MG63 (cell line): ENCODE measurements at regions not wholly inside any gene's neighbourhood (a gene's known extent, or its start where the extent isn't known, plus 50 kb on each side); places are given as distances from the start of the nearest gene placed in this dataset.

Experiments used
- DNase-seq: peaks from one replicate; pipeline ENCODE4 v3.0.0-alpha.2; 2020
- H3K27me3 ChIP-seq: fragments of 250-450 bp; sonication (Bioruptor Pico); 2 replicates; pipeline ENCODE4 v1.5.1; 2020; ENCODE audit warnings: mild to moderate bottlenecking, moderate library complexity
- H3K36me3 ChIP-seq: fragments of 250-450 bp; sonication (Bioruptor Pico); 2 replicates; pipeline ENCODE4 v1.5.1; 2020; ENCODE audit warnings: mild to moderate bottlenecking, moderate library complexity
- H3K4me3 ChIP-seq: fragments of 250-450 bp; sonication (Bioruptor Pico); 2 replicates; pipeline ENCODE4 v1.5.1; 2020; ENCODE audit warnings: mild to moderate bottlenecking, moderate library complexity
- H3K9me3 ChIP-seq: fragments of 250-450 bp; sonication (Bioruptor Pico); 2 replicates; pipeline ENCODE4 v1.5.1; 2020; ENCODE audit warnings: mild to moderate bottlenecking, moderate library complexity

DNA sequence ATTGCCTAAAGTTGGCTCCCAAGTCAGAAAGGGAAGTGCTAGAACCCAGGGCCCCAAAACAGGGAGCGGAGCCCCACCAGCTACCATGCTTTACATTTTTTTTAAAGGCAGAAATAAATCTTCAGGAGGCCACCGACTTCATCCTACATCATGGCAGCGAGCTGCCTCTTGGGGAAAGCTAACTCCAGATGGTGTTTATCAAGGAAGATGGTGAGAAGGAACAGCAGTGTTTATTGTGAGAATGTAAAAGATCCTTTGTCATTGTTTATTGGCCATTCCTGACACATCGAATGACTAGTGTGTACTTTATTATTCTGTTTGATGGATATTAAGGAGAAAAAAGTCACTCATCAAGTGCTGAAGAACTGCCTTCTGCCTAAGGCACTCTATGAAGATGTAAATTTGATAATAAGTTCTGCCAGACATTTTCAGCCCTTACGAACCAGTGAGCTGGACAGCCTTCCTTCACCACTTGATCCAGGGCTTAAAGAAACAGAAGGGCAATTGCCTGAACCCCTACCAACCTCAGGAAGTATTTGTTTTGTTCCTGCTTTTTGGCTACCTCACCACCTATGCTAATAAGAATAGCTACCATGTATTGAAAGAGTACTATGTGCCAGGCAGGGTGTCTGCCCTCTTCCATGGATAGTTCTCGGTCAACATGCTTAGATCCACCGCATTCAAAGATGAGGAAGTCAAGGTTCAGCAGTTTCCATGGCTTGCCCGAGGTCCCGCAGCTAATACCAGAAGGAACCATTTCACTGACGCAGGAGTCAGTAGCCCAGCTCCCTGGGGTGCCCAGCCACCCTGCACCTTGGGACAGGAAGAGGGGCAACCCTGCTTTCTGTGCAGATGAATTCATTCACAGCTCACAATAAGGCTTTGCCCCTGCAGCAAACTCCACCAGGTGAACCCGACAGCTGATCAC, 194.7 kb upstream of the RREB1 start:
- Histone ChIP-seq H3K36me3 (no peaks in the 10 kb centered on the region), H3K9me3 (no peaks in the 10 kb centered on the region), H3K27me3 (no peaks in the 10 kb centered on the region), H3K4me3 (no peak overlapping the region)
- DNase-seq: no peak

- H3K9me3 ChIP-seq: no peaks in the 10 kb centered on the region
- no peak overlapping the region; the same call in 1 of the 2 replicates for H3K4me3 ChIP-seq
- no peak for DNase-seq
- no peaks in the 10 kb centered on the region for H3K36me3 ChIP-seq
- H3K27me3 ChIP-seq: no peaks in the 10 kb centered on the region
Measured at GRCh38 chr6:6915219-6915618, 192.5 kb upstream of the RREB1 start.

- no peaks in the 10 kb centered on the region for H3K9me3 ChIP-seq
Measured at GRCh38 chr6:6915813-6916547, 191.8 kb upstream of the RREB1 start.

GRCh38 chr6:6916598-6916997, 191.2 kb upstream of the RREB1 start:
- H3K4me3 ChIP-seq: no peak overlapping the region
- no peaks in the 10 kb centered on the region for H3K27me3 ChIP-seq
- H3K36me3 ChIP-seq: no peaks in the 10 kb centered on the region
- DNase-seq: peak; percentile 47
- 0 out of 2 replicates have a peak, but pooled peaks cover under 1% of the 10 kb centered on the region for H3K9me3 ChIP-seq

More at GRCh38 chr6:6915813-6916547, 191.8 kb upstream of the RREB1 start:
- no peaks in the 10 kb centered on the region for H3K27me3 ChIP-seq
- peak; percentile 61 for DNase-seq
- no peaks in the 10 kb centered on the region for H3K36me3 ChIP-seq
- H3K4me3 ChIP-seq: peak overlapping the region; percentile 21

- Histone ChIP-seq H3K9me3 (peaks cover 13% of the 10 kb centered on the region), H3K4me3 (no peak overlapping the region), H3K36me3 (no peaks in the 10 kb centered on the region), H3K27me3 (no peaks in the 10 kb centered on the region)
- peak; percentile 83 for DNase-seq
Measured at GRCh38 chr6:6918216-6918983, 189.4 kb upstream of the RREB1 start.

- H3K4me3 ChIP-seq: no peak overlapping the region
- no peaks in the 10 kb centered on the region for H3K27me3 ChIP-seq
- H3K36me3 ChIP-seq: no peaks in the 10 kb centered on the region
- peaks cover 13% of the 10 kb centered on the region for H3K9me3 ChIP-seq
- no peak for DNase-seq
Measured at GRCh38 chr6:6919173-6919572, 188.6 kb upstream of the RREB1 start.

GRCh38 chr6:6920114-6920986, 187.4 kb upstream of the RREB1 start:
- no peak for DNase-seq
- Histone ChIP-seq H3K4me3 (no peak overlapping the region), H3K9me3 (peaks cover 13% of the 10 kb centered on the region), H3K36me3 (no peaks in the 10 kb centered on the region), H3K27me3 (no peaks in the 10 kb centered on the region)

DNA sequence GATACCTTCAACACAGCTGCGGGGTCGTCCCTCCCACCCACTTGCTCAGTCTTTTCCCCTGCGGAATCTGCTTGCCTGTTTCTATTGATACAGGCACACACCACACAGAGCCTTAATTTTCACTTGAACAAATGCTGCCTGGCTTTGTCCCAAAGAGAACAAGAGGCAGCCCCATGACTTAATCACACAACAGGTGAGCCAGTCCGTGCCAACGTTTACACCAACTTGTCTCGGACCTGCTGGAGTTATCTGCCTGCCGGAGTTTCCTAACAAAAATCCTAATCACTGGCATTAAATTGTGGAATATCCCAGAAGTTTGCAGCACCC, 186.8 kb upstream of the RREB1 start:
- Histone ChIP-seq H3K27me3 (no peaks in the 10 kb centered on the region), H3K9me3 (peaks cover 13% of the 10 kb centered on the region), H3K4me3 (no peak overlapping the region), H3K36me3 (no peaks in the 10 kb centered on the region)
- no peak for DNase-seq

- no peak for DNase-seq
- H3K27me3 ChIP-seq: no peaks in the 10 kb centered on the region
- H3K36me3 ChIP-seq: no peaks in the 10 kb centered on the region
- H3K4me3 ChIP-seq: no peak overlapping the region
- peaks cover 13% of the 10 kb centered on the region for H3K9me3 ChIP-seq
Measured at GRCh38 chr6:6922166-6922565, 185.6 kb upstream of the RREB1 start.

GRCh38 chr6:6923605-6924004, 184.2 kb upstream of the RREB1 start:
- Histone ChIP-seq H3K27me3 (no peaks in the 10 kb centered on the region), H3K4me3 (no peak overlapping the region), H3K9me3 (peaks cover 13% of the 10 kb centered on the region), H3K36me3 (no peaks in the 10 kb centered on the region)
- no peak for DNase-seq

GRCh38 chr6:6924708-6925107, 183.1 kb upstream of the RREB1 start:
- Histone ChIP-seq H3K27me3 (no peaks in the 10 kb centered on the region), H3K36me3 (no peaks in the 10 kb centered on the region), H3K4me3 (no peak overlapping the region), H3K9me3 (peaks cover 13% of the 10 kb centered on the region)
- DNase-seq: no peak

- no peak overlapping the region for H3K4me3 ChIP-seq
- H3K27me3 ChIP-seq: no peaks in the 10 kb centered on the region
- peaks cover 13% of the 10 kb centered on the region for H3K9me3 ChIP-seq
- DNase-seq: no peak
- no peaks in the 10 kb centered on the region for H3K36me3 ChIP-seq
Measured at GRCh38 chr6:6925391-6926164, 182.2 kb upstream of the RREB1 start.

DNA sequence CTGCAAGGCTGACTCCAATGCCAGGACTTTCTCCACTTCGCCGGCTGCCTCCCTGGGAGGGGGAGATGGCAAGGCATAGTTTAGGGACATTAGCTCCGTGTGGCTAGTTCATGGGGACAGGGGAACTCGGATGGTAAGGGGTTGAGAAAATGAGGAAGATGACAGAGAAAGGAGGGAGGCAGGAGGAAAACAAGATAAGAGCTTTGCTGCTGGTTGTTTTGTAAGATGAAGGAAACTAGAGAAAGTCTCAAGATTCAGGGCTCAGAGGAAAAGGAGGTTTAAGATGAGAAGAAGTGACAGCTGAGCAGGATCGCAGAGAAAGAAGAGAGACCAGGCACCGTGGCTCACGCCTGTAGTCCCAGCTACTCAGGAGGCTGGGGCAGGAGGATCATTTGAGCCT, 180.9 kb upstream of the RREB1 start:
- Histone ChIP-seq H3K27me3 (no peaks in the 10 kb centered on the region), H3K9me3 (peaks cover 11% of the 10 kb centered on the region), H3K36me3 (no peaks in the 10 kb centered on the region), H3K4me3 (no peak overlapping the region)
- DNase-seq: no peak

DNA sequence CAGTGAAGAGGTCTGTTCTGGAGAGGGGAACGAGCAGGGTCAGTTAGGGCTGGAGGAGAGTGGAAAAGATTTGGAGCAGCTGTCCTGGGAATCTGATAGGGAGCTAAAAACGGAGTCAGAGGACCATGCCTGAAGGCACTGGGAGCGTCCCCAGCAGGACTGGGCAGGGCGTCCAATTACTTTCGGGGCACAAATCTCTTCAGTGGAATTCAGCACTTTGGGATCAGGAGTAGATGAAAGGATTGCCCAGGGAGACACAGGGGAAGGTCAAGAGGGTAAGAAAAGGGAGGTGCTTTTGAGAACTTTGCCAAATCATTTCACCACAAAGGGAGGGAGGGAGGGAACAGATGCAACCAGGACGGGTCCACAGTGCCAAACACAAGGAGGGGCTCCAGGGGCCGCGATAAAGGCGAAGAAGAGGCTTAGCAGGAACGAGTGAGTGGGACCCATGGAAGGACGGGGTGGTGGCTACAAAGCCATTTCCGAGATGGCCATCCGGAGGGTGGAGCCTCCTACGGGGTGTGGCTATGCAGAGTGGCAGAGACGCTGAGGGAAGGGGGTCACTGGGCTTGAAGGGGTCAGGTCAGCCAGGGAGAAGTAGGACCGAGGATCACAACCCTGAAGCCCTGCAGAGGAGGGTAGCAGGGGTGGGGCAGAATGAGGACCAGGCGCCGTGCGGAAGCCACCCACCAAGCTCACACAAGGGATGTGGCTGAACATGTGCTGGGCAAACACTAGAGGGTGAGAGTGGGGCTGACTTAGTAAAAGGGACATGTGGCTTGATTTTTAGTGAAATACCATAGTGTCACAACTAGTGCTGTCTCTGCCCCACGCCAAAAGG, 180.0 kb upstream of the RREB1 start:
- H3K9me3 ChIP-seq: peaks cover 3% of the 10 kb centered on the region; the same call in 1 of the 2 replicates
- H3K36me3 ChIP-seq: no peaks in the 10 kb centered on the region
- H3K27me3 ChIP-seq: no peaks in the 10 kb centered on the region
- no peak for DNase-seq
- no peak overlapping the region for H3K4me3 ChIP-seq
